Chondrocyte (in vitro differentiated cells): ENCODE measurements at regions not wholly inside any gene's neighbourhood (a gene's known extent, or its start where the extent isn't known, plus 50 kb on each side); places are given as distances from the start of the nearest gene placed in this dataset.
A peak's percentile ranks its signal among the peaks of the same experiment; 100 is the strongest.

Experiments used
- DNase-seq: peaks from one replicate; pipeline ENCODE4 v3.0.0; 2021; ENCODE audit warnings: mixed read lengths, low spot score
- H3K27ac Mint-ChIP-seq: one replicate; pipeline ENCODE4 v1.8.0; 2021; ENCODE audit warnings: mild to moderate bottlenecking, moderate library complexity, mixed read lengths; ENCODE audit not compliant: unreplicated experiment
- H3K27me3 Mint-ChIP-seq: 2 replicates; pipeline ENCODE4 v1.8.0; 2021; ENCODE audit warnings: low read depth, mixed read lengths
- H3K36me3 Mint-ChIP-seq: 2 replicates; pipeline ENCODE4 v1.8.0; 2021; ENCODE audit warnings: low read depth, mixed read lengths
- H3K4me1 Mint-ChIP-seq: 2 replicates; pipeline ENCODE4 v1.8.0; 2021; ENCODE audit warnings: low read depth, mild to moderate bottlenecking, mixed read lengths
- H3K4me3 Mint-ChIP-seq: one replicate; pipeline ENCODE4 v1.8.0; 2021; ENCODE audit warnings: mild to moderate bottlenecking, moderate library complexity, mixed read lengths; ENCODE audit not compliant: unreplicated experiment
- H3K9me3 Mint-ChIP-seq: 2 replicates; pipeline ENCODE4 v1.8.0; 2021; ENCODE audit warnings: low read depth, mixed read lengths
- CTCF ChIP-seq: fragments of 200-600 bp; sonication (generic); IDR thresholded peaks from 2 replicates; pipeline ENCODE4 v1.5.0; 2021; ENCODE audit warnings: antibody characterized with exemption, mild to moderate bottlenecking, moderate library complexity

GRCh38 chr2:125491663-125492062 is 1164.3 kb upstream of the GYPC start:
- no peak for DNase-seq
- Mint-ChIP-seq H3K27me3 (no peaks in the 10 kb centered on the region), H3K9me3 (peaks cover 10% of the 10 kb centered on the region), H3K4me3 (no peak overlapping the region), H3K4me1 (no peaks in the 10 kb centered on the region), H3K27ac (no peak overlapping the region), H3K36me3 (no peaks in the 10 kb centered on the region)
- TF ChIP-seq CTCF, result no peak

- peaks cover 3% of the 10 kb centered on the region for H3K27me3 Mint-ChIP-seq
- no peak overlapping the region for H3K27ac Mint-ChIP-seq
- H3K9me3 Mint-ChIP-seq, result peaks cover 18% of the 10 kb centered on the region
- H3K4me3 Mint-ChIP-seq, result no peak overlapping the region
- no peak for DNase-seq
- H3K36me3 Mint-ChIP-seq, result peaks cover 2% of the 10 kb centered on the region
- no peak for TF ChIP-seq CTCF
- no peaks in the 10 kb centered on the region for H3K4me1 Mint-ChIP-seq
These were observed 1143.6 kb upstream of the GYPC start for GRCh38 chr2:125512313-125512712.

- no peak for DNase-seq
- no peak overlapping the region for H3K4me3 Mint-ChIP-seq
- peaks cover 24% of the 10 kb centered on the region for H3K9me3 Mint-ChIP-seq
- H3K36me3 Mint-ChIP-seq, result peaks cover 2% of the 10 kb centered on the region
- H3K4me1 Mint-ChIP-seq, result no peaks in the 10 kb centered on the region
- H3K27me3 Mint-ChIP-seq, result no peaks in the 10 kb centered on the region
- H3K27ac Mint-ChIP-seq, result no peak overlapping the region
- peak; percentile 71 for TF ChIP-seq CTCF
These were observed 1139.4 kb upstream of the GYPC start for GRCh38 chr2:125516496-125517109.

- Mint-ChIP-seq H3K4me3 (no peak overlapping the region), H3K36me3 (no peaks in the 10 kb centered on the region), H3K9me3 (no peaks in the 10 kb centered on the region), H3K27ac (no peak overlapping the region), H3K27me3 (no peaks in the 10 kb centered on the region), H3K4me1 (no peaks in the 10 kb centered on the region)
- DNase-seq, result no peak
- TF ChIP-seq CTCF, result no peak
These were observed 1129.9 kb upstream of the GYPC start for GRCh38 chr2:125526093-125526492.

- no peaks in the 10 kb centered on the region for H3K27me3 Mint-ChIP-seq
- H3K9me3 Mint-ChIP-seq, result no peaks in the 10 kb centered on the region
- DNase-seq, result no peak
- H3K27ac Mint-ChIP-seq, result no peak overlapping the region
- H3K36me3 Mint-ChIP-seq, result no peaks in the 10 kb centered on the region
- no peaks in the 10 kb centered on the region for H3K4me1 Mint-ChIP-seq
- no peak overlapping the region for H3K4me3 Mint-ChIP-seq
- no peak for TF ChIP-seq CTCF
These were observed 1120.9 kb upstream of the GYPC start for GRCh38 chr2:125535089-125535488.
